Cardiac septum (tissue), 1 donor: ENCODE measurements at regions not wholly inside any gene's neighbourhood (a gene's known extent, or its start where the extent isn't known, plus 50 kb on each side); places are given as distances from the start of the nearest gene placed in this dataset.
"Not testable (repeated sequence)": the region's sequence is repeated elsewhere in the genome, so short reads cannot be mapped to it uniquely, and the experiment has no call there.

ENCODE experiments used
- DNase-seq: peaks from one replicate; pipeline ENCODE4 v3.0.0-alpha.2; 2020; ENCODE audit warnings: low spot score
- intact Hi-C: fragments of 100-400 bp; cut with DNase I; formaldehyde crosslinking; loops from one replicate; pipeline ENCODE4 v1.14.0; 2022
- donor health status: DM: no; HTN: no; CAD: no.

DNA sequence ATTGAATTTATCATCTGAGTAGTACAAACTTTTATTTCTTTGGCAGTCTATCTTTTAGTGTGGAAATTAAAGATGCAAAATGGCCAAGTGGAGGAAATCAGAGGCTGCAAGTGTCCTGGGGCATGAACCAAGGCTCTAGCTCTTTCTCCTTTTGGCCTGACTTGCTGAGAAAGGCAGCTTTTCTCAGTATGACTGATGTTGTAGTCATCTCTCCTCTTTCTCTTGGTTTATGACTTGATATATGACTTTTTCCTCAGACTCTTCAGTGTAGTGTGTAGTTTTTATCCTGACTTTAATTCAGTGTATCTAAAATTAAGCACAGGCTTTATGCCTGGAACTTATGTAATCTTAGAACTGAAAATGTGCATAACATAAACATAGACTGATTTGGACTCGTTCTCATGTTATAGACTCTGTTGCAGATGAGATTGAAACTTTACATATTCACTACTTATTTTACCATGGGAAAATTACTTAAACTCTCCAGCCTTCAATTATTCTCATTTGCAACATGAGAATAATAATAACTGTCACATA, 65.7 kb downstream of the SLITRK5 start:
- intact Hi-C loops: no loop called here
- no peak for DNase-seq

DNA sequence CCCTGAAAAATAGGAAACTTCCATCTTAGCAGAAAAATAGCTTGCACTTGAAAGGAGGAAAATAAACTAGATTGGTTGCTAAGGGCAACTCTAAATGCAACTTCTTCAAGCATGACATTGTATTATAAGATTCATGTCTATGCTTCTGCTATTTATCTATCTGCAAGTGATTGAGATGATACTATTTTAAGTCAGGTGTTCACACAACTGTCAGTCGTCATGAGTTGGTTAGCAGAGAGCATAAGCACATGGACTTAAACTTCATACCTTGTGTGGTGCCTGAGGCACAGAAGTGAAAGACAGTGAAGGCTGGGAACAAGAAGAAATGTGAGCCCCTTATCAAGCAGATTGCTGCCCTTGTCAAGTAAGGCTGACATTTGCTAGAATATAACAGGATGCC, 82.9 kb downstream of the SLITRK5 start:
- intact Hi-C loops: no loop called here
- DNase-seq: no peak

DNA sequence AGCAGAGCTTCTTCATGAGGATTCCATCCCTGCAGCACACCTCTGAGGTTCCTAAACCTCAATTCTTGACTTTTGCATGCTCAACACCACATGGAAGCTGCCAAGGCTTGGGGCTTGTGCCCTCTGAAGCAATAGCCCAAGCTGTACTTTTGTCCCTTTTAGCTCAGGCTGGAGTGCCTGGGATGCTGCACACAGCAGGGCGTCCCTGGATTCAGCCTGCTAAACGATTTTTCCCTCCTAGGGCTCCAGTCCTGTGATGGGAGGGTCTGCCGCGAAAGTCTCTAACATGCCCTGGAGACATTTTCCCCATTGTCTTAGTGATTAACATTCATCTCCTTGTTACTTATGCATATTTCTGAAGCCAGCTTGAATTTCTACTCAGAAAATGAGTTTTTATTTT, 98.3 kb downstream of the SLITRK5 start:
- no peak for DNase-seq
- intact Hi-C loops: no loop called here

DNA sequence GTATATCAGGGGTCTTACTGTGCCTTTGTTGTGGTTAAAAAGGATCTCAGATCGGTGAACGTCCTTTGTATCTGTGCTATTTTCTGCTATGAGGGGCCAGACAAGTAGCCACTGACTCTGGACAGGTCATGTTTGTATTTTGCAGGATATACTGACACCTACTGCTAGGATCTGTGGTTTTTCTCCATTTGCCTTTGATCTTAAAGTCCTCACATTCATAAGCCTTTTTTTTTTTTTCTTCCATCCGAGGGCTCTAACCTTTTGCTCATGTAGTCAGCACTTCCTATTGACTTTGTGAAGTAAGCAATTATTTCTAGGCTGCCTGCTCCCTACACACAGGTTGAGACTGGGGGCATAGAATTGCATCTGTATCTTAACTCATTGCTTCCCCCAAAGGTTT, 106.2 kb downstream of the SLITRK5 start:
- DNase-seq: no peak
- intact Hi-C loops: no loop called here

DNA sequence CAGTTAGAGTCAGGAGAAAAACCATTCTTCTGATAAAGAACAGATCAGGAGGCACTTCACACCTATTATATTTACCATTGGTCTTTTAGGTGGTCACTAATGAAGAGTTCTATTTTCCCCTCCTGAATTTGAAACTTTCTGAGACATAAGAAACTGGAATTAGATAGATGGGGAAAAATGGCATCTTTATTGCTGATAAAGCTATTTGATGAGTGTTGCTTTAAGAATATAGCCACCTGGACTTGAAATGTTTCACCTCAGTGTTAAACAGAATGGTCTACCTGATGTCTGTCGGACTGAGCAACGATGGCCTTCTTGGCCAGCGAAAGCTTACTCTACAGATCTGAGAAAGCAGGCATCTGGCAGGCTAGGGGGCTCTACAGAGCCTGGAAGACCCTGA, 107.0 kb downstream of the SLITRK5 start:
- DNase-seq: no peak
- intact Hi-C loops: no loop called here

DNA sequence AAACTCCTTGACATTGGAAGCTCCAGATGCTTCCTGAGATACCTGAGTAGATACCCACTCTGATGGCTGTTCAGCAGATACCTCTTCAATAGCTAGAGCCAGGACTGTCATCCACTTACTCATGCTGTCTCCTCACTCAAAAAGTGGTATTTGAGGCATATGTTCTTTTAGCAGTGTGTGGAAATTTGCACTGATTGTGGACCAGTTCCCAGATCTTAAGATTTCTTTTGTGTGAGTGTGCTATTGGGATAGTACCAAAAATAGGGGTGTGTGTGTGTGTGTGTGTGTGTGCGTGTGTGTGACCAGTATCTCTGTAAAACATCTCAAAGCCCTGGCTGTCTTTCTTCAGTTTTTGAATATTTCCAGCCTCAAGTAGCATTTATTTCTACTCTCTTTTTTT, 108.3 kb downstream of the SLITRK5 start:
- DNase-seq: no peak
- intact Hi-C loops: no loop called here

DNA sequence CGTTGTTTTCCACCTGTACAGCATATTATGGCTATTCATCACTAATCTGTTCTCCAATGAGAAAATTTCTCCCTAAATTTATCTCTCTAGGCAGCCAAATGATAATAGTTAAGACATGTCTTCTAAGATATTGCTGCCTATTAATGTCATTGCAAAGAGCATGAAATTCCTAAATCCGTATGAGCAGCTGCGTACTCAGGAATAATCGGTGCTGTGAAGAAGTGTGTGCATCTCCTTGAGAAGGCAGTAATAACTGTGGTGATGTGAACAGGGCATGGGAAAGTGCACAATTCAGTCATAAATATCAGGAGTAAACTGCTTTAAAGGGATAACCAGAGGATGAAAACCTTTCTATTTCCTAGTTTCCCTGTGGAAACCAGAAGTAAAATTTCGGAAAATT, 112.2 kb downstream of the SLITRK5 start:
- no peak for DNase-seq
- intact Hi-C loops: no loop called here

DNA sequence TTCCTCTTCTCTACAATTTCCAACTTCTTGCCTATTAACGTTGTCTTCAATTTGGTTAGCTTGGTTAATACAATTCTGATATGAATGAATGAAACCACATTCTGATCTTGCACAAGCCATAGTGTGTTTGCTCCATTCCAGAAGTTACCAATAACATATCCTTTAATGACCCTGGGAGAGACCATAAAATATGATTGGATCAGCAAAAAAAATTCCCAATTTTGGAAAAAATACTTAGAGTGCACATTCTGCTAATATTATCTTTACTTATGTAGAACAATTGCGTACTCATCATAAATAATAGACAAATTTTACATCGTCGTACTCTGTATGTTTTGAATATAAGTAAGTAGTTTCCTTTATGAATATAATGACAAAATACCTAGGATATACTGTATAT, 117.2 kb downstream of the SLITRK5 start:
- DNase-seq: no peak
- intact Hi-C loops: no loop called here

DNA sequence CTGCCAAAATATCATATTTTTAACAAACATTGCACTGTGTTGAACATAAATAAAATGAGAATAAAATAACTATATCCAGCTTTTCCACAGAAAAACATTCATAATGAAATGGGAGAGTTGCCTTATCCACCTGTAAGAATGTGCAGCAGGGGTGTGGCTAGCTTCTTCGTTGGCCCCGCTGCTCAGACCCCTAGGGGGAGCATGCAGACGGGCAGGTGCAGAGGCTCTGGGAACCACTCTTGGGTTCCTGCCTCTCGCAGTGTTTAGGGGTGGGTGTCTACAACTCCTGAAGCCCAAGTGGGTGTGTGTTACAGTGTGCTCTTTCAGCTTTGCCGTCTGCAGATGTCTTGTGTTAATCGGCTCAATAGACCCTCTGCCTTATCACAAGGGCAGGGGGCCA, 121.7 kb downstream of the SLITRK5 start:
- DNase-seq: no peak
- intact Hi-C loops: no loop called here

DNA sequence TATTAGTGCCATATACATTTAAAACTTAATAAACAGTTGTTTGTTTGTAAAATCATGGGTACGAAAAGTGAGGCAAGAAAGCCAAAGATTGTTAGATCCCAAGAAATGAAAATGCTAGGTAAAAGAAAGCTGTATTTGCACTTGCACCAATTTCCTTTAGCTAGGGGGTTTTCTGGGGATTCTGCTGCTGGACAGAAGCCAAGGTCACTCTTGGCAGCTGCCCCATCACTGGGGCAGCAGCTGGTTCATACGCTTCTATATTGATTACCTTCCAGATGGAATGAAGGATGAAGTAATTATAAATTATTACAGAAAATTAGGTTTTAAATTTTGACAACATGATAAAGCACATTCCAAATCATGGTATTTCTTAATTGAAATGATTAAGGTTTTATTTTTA, 127.4 kb downstream of the SLITRK5 start:
- DNase-seq: no peak
- intact Hi-C loops: no loop called here

DNA sequence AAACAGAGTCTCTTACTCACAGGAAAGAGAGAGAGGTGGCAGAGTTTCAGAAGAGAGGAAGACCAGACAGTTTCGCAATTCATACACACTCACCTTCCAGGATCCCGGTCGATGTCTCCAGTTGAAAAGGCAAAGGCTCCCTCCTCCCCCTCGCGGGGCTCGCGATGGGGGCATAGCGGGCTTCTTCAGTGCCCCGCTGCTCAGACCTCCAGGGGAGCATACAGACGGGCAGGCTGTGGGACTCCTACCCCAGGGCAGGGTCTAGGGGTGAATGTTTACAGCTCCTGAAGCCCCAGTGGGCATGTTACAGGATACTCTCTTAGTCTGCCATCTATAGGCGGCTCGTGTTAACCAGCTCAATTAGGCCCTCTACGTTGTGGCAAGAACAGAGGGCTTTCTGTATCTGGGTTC, 139.2 kb downstream of the SLITRK5 start:
- intact Hi-C loops: no loop called here
- no peak for DNase-seq

DNA sequence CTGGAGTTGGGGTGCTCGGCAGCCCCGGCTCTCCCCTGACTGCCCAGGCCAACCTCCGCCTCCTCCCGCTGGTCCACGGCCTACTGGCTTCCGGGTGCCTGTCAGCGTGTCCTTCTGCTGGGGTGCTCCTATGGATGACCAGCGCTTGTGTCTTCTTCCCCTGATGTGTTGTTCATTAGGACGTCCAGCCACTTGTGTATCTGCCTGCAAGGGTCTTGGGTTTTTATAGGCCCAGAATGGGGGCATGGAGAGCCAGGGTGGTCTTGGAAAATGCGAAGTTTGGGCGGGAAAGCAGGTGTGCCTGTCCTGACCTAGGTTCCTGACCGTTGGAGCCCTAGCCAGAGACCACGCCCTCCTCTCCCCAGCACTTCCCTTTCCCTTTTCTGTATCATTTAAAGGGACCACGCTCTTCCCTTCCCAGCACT, 139.8 kb downstream of the SLITRK5 start:
- intact Hi-C loops: no loop called here
- no peak for DNase-seq

DNA sequence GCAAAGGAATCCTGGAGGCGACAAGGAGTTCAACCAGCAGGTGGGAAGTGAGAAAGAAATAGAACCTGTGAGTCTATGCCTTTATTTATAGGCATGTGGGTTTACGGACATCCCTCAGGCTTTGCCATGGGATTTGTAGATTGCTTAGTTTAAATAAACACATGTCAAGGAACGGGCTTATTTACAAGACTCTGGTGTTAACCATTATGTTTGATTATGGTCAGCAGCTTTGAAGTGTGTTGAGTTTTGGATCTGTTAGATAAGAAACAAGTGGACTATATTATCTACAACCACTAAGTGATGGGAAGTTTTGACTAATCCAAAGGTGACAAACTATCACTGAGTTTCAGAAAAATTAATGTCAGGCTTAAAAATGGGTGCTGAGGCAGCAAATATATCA, 143.2 kb downstream of the SLITRK5 start:
- DNase-seq: no peak
- intact Hi-C loops: no loop called here

DNA sequence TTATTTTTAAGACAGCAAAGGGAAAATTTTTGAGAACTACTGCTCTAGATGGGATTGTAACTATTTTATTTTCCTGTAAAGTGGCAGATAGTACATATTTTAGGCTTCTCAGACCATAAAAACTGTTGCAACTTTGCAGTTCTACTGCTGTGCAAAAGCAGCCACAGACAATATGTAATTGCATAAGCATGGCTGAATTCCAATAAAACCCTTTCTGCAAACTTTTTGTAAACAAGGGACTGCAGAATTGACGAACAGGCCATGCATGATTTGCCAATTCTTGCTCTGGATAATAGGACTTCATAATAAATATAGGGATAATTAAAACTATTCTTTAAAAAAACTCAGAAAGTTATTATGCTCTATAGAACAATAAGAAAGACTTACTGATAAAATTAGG, 149.1 kb downstream of the SLITRK5 start:
- intact Hi-C loops: no loop called here
- DNase-seq: no peak

DNA sequence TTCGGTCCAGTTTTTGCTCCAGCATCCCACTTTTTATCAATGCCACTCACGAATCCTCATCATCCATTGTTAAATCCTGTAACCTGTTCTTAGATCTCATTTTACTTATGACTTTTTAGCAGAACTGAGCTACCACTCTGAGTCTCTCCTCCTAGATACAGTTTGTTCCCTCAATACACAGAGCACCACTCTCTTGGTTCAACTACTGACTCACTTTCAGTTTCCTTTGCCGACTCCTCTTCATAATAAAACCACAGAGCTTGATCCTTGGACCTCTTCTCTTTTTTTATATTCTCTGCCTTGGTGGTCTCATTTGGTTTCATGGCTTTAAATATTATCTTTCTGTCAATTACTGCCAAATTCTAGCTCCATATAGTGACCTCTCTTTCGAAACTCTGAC, 150.3 kb downstream of the SLITRK5 start:
- no peak for DNase-seq
- intact Hi-C loops: no loop called here

DNA sequence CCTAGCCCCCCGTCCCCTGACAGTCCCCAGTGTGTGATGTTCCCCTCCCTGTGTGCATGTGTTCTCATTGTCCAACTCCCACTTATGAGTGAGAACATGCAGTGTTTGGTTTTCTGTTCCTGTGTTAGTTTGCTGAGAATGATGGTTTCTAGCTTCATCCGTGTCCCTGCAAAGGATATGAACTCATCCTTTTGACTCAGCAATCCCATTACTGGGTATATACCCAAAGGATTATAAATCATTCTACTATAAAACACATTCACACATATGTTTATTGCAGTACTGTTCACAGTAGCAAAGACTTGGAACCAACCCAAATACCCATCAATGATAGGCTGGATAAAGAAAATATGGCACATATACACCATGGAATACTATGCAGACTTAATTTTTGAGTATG, 155.1 kb downstream of the SLITRK5 start:
- intact Hi-C loops, DNase-seq: not testable (repeated sequence)

DNA sequence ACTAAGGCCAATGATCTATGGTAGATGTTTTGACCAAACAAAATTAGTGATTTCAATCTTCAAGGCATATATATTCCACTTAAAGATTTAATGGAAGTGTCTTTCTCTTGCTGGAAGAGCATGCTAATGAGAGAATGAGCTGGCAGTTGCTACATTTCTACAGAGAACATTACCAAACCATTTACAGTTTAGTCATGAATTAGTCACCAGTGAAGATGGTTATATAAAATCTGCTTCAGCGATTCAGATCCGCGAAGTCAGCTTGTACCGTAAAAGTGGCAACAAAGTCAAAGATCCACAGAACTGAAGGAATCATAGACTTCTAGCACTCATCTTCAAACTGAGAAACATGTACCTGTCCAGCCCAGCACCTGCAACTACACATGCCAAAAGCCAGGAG, 156.3 kb downstream of the SLITRK5 start:
- intact Hi-C loops: no loop called here
- DNase-seq: no peak

DNA sequence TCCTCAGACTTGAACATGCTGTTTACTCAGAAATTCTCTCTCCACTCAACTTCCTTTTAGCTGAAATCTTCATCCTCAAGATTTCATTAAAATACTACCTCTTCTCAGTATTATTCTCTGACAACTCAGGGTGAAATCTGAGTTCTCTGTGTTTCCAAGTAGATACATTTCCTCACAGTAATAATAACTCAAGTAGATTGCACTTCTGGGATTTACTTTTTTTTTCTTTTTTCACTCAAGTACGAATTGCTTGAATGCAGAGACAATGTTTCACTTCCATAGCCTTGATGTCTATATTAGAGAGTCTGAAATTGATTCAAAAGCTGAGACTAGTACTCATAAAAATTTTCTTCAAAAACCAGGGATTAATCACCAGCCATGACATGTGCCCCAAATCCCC, 166.4 kb downstream of the SLITRK5 start:
- intact Hi-C loops: no loop called here
- DNase-seq: no peak

DNA sequence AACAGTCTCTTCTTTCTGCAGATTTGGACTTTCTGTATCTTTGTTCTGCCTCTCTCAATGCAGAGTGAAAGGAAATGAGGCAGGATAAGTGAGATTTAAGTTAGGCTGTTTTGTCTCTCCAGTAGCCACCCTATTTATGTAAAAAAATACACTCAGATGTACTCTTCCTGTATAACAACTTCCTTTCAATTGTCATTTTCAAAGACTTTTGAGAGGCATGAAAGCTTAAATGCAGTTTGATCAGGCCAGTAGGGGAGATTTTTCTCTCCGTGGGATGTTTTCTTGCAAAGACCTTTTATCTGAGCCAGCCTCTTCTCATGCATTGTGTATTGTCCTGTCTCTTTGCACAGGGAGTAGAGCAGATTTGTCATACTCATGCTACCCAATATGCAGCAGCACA, 166.8 kb downstream of the SLITRK5 start:
- DNase-seq: no peak
- intact Hi-C loops: no loop called here

DNA sequence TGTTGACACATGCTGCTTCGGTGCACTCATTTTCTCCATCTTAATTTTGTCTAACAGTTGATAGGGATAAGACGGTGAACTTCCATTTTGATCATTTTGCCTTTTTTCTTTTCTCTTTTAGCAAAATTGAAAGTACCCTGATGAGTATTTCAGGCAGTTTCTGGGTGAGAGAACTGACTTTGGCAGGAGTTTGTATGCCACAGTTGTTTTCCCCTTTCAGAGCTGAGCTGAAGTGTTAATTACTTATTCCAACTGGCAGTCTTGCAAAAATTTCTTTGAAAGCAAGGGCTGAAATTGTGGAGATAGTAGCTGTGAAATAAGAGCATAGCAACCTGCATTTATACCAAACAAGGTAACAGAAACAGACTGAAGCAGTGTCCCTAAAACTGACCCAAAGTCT, 180.2 kb downstream of the SLITRK5 start:
- intact Hi-C loops: no loop called here
- DNase-seq: no peak

DNA sequence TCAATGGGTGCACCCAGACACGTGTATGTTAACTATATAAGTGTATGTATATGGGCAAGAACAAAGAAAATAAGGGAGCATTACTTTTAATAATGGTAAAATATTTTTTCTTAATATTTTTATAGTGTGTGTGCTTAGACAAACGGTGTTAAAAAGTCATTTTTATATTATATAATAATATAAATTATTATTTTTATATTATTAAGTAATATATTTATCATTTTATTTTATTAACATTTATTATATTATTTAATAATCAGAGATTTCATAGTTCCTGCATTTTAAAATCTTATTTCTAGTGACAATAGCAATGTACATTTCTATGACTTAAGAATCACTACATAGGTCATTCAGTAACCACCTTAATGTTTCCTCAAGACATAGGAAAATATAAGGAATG, 184.4 kb downstream of the SLITRK5 start:
- intact Hi-C loops: no loop called here
- no peak for DNase-seq

DNA sequence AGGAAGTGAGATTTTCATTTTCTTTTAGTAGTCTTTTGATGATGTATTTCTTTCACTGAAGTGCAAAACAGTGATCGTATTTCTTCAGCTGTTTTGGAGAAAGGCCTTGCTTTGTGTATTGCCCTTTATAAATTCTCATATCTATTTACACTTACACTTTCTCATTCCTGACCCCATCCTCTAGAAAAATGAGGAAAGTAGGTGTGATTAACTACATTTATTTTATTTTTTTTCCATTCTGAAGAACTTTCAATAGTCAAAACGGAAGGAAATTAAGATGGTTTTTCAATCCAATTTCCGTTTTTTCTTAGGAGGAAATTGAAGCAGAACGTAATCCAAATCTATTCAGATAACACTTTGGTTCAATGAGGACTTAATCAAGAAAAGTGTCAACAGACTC, 188.1 kb downstream of the SLITRK5 start:
- intact Hi-C loops: no loop called here

DNA sequence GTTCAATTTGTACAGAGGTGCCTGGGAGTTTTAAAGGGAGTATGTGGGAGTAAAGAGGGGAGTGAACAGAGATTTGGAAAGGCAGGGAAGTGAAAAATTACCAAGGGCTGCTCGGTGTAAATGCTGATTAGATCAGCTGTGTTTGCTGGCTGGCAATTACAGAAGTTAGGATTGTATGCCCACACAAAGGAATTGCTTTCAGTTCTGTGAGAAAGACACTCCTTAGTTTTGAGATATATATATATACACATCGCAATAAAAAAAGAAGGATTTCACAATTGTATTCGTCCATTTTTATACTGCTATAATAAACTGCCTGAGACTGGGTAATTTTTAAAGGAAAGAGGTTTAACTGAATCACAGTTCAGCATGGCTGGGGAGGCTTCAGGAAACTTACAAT, 196.3 kb downstream of the SLITRK5 start:
- intact Hi-C loops: no loop called here
- no peak for DNase-seq

More for the DNA sequence above, 188.1 kb downstream of the SLITRK5 start:
- DNase-seq: no peak
